ENCODE measurements at regions not wholly inside any gene's neighbourhood (a gene's known extent, or its start where the extent isn't known, plus 50 kb on each side); places are given as distances from the start of the nearest gene placed in this dataset.
A peak's percentile ranks its signal among the peaks of the same experiment; 100 is the strongest.

DNA sequence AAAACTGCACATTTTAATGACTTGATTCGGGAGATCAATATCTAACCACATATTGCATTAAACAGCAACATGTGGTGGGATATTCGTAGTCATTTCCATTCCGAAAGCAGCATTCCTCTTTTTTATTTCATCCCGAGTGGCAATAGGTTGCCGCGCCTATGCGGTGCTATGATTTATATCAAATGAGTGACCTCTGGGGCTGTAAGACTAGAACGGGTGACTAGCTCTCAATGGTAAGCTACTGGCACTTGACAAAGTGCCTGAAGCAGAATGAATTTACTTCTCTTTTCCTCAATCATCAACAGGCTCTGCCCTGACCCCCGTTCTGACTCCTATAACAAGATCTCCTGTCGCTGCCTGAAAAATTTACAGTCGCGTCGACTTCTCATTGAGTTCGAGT is 162.3 kb downstream of the ZNF281 start:
- Histone ChIP-seq H4K5ac (ENCODE audit: insufficient read length, low read depth, low read length) (no peak overlapping the region), H2AFZ (ENCODE audit: low read length) (0 out of 2 replicates have a peak overlapping the region, but pooled peaks have one; percentile 45), H4K20me1 (replicated peaks in 1 of 2; ENCODE audit: control insufficient read depth in 1 of 2, insufficient read depth in 2 of 2, low read length in 2 of 2) (no peaks in the 10 kb centered on the region), H3K27me3 (replicated peaks in 1 of 4; ENCODE audit: control insufficient read depth in 3 of 4, extremely low read depth in 1 of 4, insufficient read depth in 3 of 4, low read length in 3 of 4) (no peaks in the 10 kb centered on the region), H2BK120ac (replicated peaks; ENCODE audit: low read depth, low read length) (no peak overlapping the region), H3K23me2 (ENCODE audit: low read depth, low read length) (no peaks in the 10 kb centered on the region), H3K79me1 (ENCODE audit: low read depth, low read length) (no peaks in the 10 kb centered on the region), H3K9me3 (ENCODE audit: insufficient read depth in 2 of 2, low read depth in 1 of 2, low read length in 1 of 2) (no peaks in the 10 kb centered on the region), H2BK15ac (ENCODE audit: low read length) (no peak overlapping the region), H4K8ac (ENCODE audit: extremely low read depth, insufficient read depth, low read length) (peak overlapping the region; percentile 25; the same call in 1 of the 2 replicates), H3K23ac (ENCODE audit: insufficient read length) (no peak overlapping the region), H2AK5ac (ENCODE audit: low read depth, low read length) (no peak overlapping the region), H3K4ac (replicated peaks; ENCODE audit: insufficient read length, low read depth, low read length) (no peak overlapping the region), H3K79me2 (ENCODE audit: control insufficient read depth in 1 of 2, insufficient read depth in 2 of 2, low read length in 2 of 2) (no peaks in the 10 kb centered on the region), H3K4me1 (replicated peaks in 1 of 4; ENCODE audit: control insufficient read depth in 3 of 4, insufficient read depth in 4 of 4, low read length in 3 of 4) (peaks cover 0 to 3% (median 0%) of the 10 kb centered on the region in 4 experiments; a peak in 2 of 7 replicates), H3K14ac (ENCODE audit: insufficient read length) (no peak overlapping the region), H3K36me3 (ENCODE audit: control insufficient read depth in 2 of 4, insufficient read depth in 4 of 4, low read length in 3 of 4) (no peaks in the 10 kb centered on the region), H3K9ac (replicated peaks in 1 of 4; ENCODE audit: extremely low read depth in 1 of 4, low read depth in 3 of 4, low read length in 3 of 4) (no peak overlapping the region), H2BK5ac (ENCODE audit: low read depth, low read length) (no peak overlapping the region), H2BK12ac (ENCODE audit: low read depth, low read length) (no peak overlapping the region), H3K18ac (ENCODE audit: extremely low read depth, low read length) (no peak overlapping the region), H2BK20ac (ENCODE audit: low read length) (no peak overlapping the region), H3K4me2 (ENCODE audit: insufficient read depth in 1 of 2, low read depth in 2 of 2, low read length in 2 of 2) (no peak overlapping the region), H3K27ac (ENCODE audit: low read depth, low read length) (no peak overlapping the region), H3K4me3 (ENCODE audit: extremely low read depth in 1 of 4, insufficient read depth in 2 of 4, low read depth in 3 of 4, low read length in 4 of 4) (no peak overlapping the region), H3K56ac (replicated peaks; ENCODE audit: insufficient read length, low read depth, low read length) (no peak overlapping the region), H4K91ac (replicated peaks; ENCODE audit: insufficient read length, low read length) (no peak overlapping the region)
- ChIA-PET CTCF (ENCODE audit: partially characterized antibody) (interaction anchor here (1.5 kb wide), 1 partner anchor 15 kb away, joined by 5 read pairs; no protein-coding TSS in a partner anchor), POLR2A (ENCODE audit: partially characterized antibody) (no interaction called here)
- DNase-seq (ENCODE audit: low read depth in 1 of 2, low spot score in 2 of 2) = no peak
- 91% methylated on average over 14 of the region's 14 CpGs; no CpG with 5 or more reads in 1 of the 2 experiments for WGBS, 2 experiments (ENCODE audit: extremely low coverage in 1 of 2, insufficient coverage in 1 of 2, insufficient read length in 1 of 2, insufficient replicate concordance in 2 of 2, low coverage in 1 of 2, low lambda C conversion rate in 2 of 2, missing lambda C conversion rate in 1 of 2)
- no peak for TF ChIP-seq SRF (IDR thresholded peaks at IDR 0.05; ENCODE audit: low read depth, low read length)
- no peak for TF ChIP-seq TAF1 (IDR thresholded peaks at IDR 0.05; ENCODE audit: low read depth, low read length)
- no peak for TF ChIP-seq ATF3 (IDR thresholded peaks at IDR 0.05; ENCODE audit: insufficient read depth, low read depth, low read length)
- no peak for TF ChIP-seq BACH1 (IDR thresholded peaks at IDR 0.05; ENCODE audit: low read length)
- TF ChIP-seq TEAD4 (IDR thresholded peaks at IDR 0.05; ENCODE audit: low read depth, low read length) = no peak
- TF ChIP-seq CHD1 (IDR thresholded peaks at IDR 0.05; ENCODE audit: low read depth, low read length) = no peak
- no peak for TF ChIP-seq HDAC6 (IDR thresholded peaks at IDR 0.05; ENCODE audit: low read depth, low read length)
- TF ChIP-seq SIRT6 (IDR thresholded peaks at IDR 0.05; ENCODE audit: low read length) = no peak
- no peak for TF ChIP-seq CHD2 (IDR thresholded peaks at IDR 0.05; ENCODE audit: low read length)
- no peak for FAIRE-seq

All from H1 (cell line).